ENCODE measurements at regions not wholly inside any gene's neighbourhood (a gene's known extent, or its start where the extent isn't known, plus 50 kb on each side); places are given as distances from the start of the nearest gene placed in this dataset.

- no peaks in the 10 kb centered on the region for H3K27me3 ChIP-seq (ENCODE audit: control insufficient read depth, extremely low read depth, insufficient read depth, low read length)
- DNase-seq (ENCODE audit: low read depth, low spot score) (no peak), FAIRE-seq (no peak)
- H3K9me1 ChIP-seq (ENCODE audit: control insufficient read depth, extremely low read depth, insufficient read depth, low read length) = no peaks in the 10 kb centered on the region
- no peak overlapping the region for H2AFZ ChIP-seq (ENCODE audit: control insufficient read depth, low read length)
- no peak overlapping the region for H3K27ac ChIP-seq (ENCODE audit: control insufficient read depth, insufficient read depth, low read length)
- no peak overlapping the region for H3K4me3 ChIP-seq (ENCODE audit: control insufficient read depth in 2 of 3, extremely low read depth in 1 of 3, insufficient read depth in 2 of 3, low read depth in 1 of 3, low read length in 3 of 3)
- no peaks in the 10 kb centered on the region for H3K9me3 ChIP-seq (ENCODE audit: control insufficient read depth, low read depth, low read length)
- no peaks in the 10 kb centered on the region for H3K36me3 ChIP-seq (ENCODE audit: control insufficient read depth in 2 of 2, extremely low read depth in 1 of 2, insufficient read depth in 2 of 2, low read length in 2 of 2)
- no peak overlapping the region for H3K9ac ChIP-seq (ENCODE audit: control insufficient read depth, extremely low read depth, insufficient read depth, low read length)
- H3K79me2 ChIP-seq (ENCODE audit: control insufficient read depth, insufficient read depth, low read length) = no peaks in the 10 kb centered on the region
- H4K20me1 ChIP-seq (ENCODE audit: control insufficient read depth, extremely low read depth, insufficient read depth, low read length) = no peaks in the 10 kb centered on the region
- dilution Hi-C loops (cut with MboI; ENCODE audit: extremely low pct_ligation_motif_present, low sequenced_read_pairs) = no loop called here
- TF ChIP-seq EZH2 (IDR thresholded peaks at IDR 0.05; ENCODE audit: low read length) = no peak
- TF ChIP-seq, protein P1, sequence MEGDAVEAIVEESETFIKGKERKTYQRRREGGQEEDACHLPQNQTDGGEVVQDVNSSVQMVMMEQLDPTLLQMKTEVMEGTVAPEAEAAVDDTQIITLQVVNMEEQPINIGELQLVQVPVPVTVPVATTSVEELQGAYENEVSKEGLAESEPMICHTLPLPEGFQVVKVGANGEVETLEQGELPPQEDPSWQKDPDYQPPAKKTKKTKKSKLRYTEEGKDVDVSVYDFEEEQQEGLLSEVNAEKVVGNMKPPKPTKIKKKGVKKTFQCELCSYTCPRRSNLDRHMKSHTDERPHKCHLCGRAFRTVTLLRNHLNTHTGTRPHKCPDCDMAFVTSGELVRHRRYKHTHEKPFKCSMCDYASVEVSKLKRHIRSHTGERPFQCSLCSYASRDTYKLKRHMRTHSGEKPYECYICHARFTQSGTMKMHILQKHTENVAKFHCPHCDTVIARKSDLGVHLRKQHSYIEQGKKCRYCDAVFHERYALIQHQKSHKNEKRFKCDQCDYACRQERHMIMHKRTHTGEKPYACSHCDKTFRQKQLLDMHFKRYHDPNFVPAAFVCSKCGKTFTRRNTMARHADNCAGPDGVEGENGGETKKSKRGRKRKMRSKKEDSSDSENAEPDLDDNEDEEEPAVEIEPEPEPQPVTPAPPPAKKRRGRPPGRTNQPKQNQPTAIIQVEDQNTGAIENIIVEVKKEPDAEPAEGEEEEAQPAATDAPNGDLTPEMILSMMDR (optimal IDR thresholded peaks at IDR 0.05 in 1 of 3, IDR thresholded peaks at IDR 0.05 in 1 of 3, conservative IDR thresholded peaks at IDR 0.05 in 1 of 3; ENCODE audit: extremely low read depth in 1 of 3, insufficient read depth in 2 of 3, low read length in 3 of 3) = no peak
- H3K4me2 ChIP-seq (ENCODE audit: control insufficient read depth, extremely low read depth, insufficient read depth, low read depth, low read length) = no peak overlapping the region
- H3K4me1 ChIP-seq (ENCODE audit: control insufficient read depth, extremely low read depth, insufficient read depth, low read length) = no peaks in the 10 kb centered on the region
Observed at GRCh38 chr4:65839164-65839931, 169.1 kb upstream of the EPHA5 start.

GRCh38 chr4:65834707-65835106, 164.4 kb upstream of the EPHA5 start:
- Histone ChIP-seq H3K27me3 (ENCODE audit: control insufficient read depth, extremely low read depth, insufficient read depth, low read length) (no peaks in the 10 kb centered on the region), H3K9me3 (ENCODE audit: control insufficient read depth, low read depth, low read length) (no peaks in the 10 kb centered on the region), H3K36me3 (ENCODE audit: control insufficient read depth in 2 of 2, extremely low read depth in 1 of 2, insufficient read depth in 2 of 2, low read length in 2 of 2) (no peaks in the 10 kb centered on the region), H3K4me1 (ENCODE audit: control insufficient read depth, extremely low read depth, insufficient read depth, low read length) (no peaks in the 10 kb centered on the region), H3K4me3 (ENCODE audit: control insufficient read depth in 2 of 3, extremely low read depth in 1 of 3, insufficient read depth in 2 of 3, low read depth in 1 of 3, low read length in 3 of 3) (no peak overlapping the region), H3K27ac (ENCODE audit: control insufficient read depth, insufficient read depth, low read length) (no peak overlapping the region), H3K9ac (ENCODE audit: control insufficient read depth, extremely low read depth, insufficient read depth, low read length) (no peak overlapping the region), H2AFZ (ENCODE audit: control insufficient read depth, low read length) (no peak overlapping the region), H3K9me1 (ENCODE audit: control insufficient read depth, extremely low read depth, insufficient read depth, low read length) (no peaks in the 10 kb centered on the region), H4K20me1 (ENCODE audit: control insufficient read depth, extremely low read depth, insufficient read depth, low read length) (no peaks in the 10 kb centered on the region), H3K4me2 (ENCODE audit: control insufficient read depth, extremely low read depth, insufficient read depth, low read depth, low read length) (no peak overlapping the region), H3K79me2 (ENCODE audit: control insufficient read depth, insufficient read depth, low read length) (no peaks in the 10 kb centered on the region)
- TF ChIP-seq EZH2 (IDR thresholded peaks at IDR 0.05; ENCODE audit: low read length) = no peak
- TF ChIP-seq, protein P1 (optimal IDR thresholded peaks at IDR 0.05 in 1 of 3, IDR thresholded peaks at IDR 0.05 in 1 of 3, conservative IDR thresholded peaks at IDR 0.05 in 1 of 3; ENCODE audit: extremely low read depth in 1 of 3, insufficient read depth in 2 of 3, low read length in 3 of 3) = no peak
- dilution Hi-C loops (cut with MboI; ENCODE audit: extremely low pct_ligation_motif_present, low sequenced_read_pairs) = no loop called here
- no peak for FAIRE-seq
- DNase-seq (ENCODE audit: low read depth, low spot score) = no peak

All from keratinocyte (primary cell).